ENCODE measurements at regions not wholly inside any gene's neighbourhood (a gene's known extent, or its start where the extent isn't known, plus 50 kb on each side); places are given as distances from the start of the nearest gene placed in this dataset.

GRCh38 chrX:26376037-26376708, 160.2 kb downstream of the MAGEB5 start:
- Histone ChIP-seq H3K9me3 (no peaks in the 10 kb centered on the region), H3K4me3 (no peak overlapping the region), H3K27ac (no peak overlapping the region), H3K4me1 (no peaks in the 10 kb centered on the region), H3K27me3 (no peaks in the 10 kb centered on the region), H3K36me3 (no peaks in the 10 kb centered on the region)
- no peak for TF ChIP-seq POLR2AphosphoS5 (IDR thresholded peaks at IDR 0.05)
- no peak for TF ChIP-seq POLR2A (IDR thresholded peaks at IDR 0.05)
- TF ChIP-seq CTCF (IDR thresholded peaks at IDR 0.05): no peak
- intact Hi-C loops (cut with DNase I; ENCODE audit: low total_unique reads): no loop called here
- no peak for DNase-seq (ENCODE audit: low spot score in 2 of 2)

- TF ChIP-seq CTCF (IDR thresholded peaks at IDR 0.05) (no peak), POLR2A (IDR thresholded peaks at IDR 0.05) (no peak), POLR2AphosphoS5 (IDR thresholded peaks at IDR 0.05) (no peak)
- no peaks in the 10 kb centered on the region for H3K9me3 ChIP-seq
- H3K4me1 ChIP-seq: no peaks in the 10 kb centered on the region
- intact Hi-C loops (cut with DNase I; ENCODE audit: low total_unique reads): no loop called here
- H3K27me3 ChIP-seq: no peaks in the 10 kb centered on the region
- no peaks in the 10 kb centered on the region for H3K36me3 ChIP-seq
- no peak overlapping the region for H3K27ac ChIP-seq
- H3K4me3 ChIP-seq: no peak overlapping the region
- DNase-seq (ENCODE audit: low spot score in 2 of 2): no peak
These were observed 159.4 kb downstream of the MAGEB5 start for GRCh38 chrX:26375346-26375745.

DNA sequence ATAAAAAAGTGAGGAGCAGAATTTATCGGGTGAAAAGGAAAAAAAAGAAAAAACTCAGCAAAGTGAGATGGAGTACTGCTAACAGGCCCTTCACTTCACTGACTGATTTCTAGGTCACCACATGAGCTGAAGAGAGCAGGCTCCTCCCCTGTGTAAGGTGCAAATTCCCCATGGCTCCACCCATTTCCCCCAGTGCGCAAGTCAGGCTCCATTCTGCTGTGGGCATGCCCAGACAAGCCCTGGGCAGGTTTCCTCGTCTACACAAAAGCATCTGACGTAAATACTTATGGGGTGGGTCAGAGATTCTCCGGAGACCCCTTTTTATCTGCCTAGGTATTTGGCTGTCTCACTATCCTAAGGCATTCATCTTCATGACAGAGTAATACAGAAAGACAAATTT, 157.9 kb downstream of the MAGEB5 start:
- Histone ChIP-seq H3K36me3 (no peaks in the 10 kb centered on the region), H3K9me3 (peaks cover 0 to 6% of the 10 kb centered on the region in 2 donors), H3K27ac (no peak overlapping the region), H3K27me3 (no peaks in the 10 kb centered on the region), H3K4me3 (no peak overlapping the region), H3K4me1 (no peaks in the 10 kb centered on the region)
- TF ChIP-seq POLR2AphosphoS5 (IDR thresholded peaks at IDR 0.05) (no peak), POLR2A (IDR thresholded peaks at IDR 0.05) (no peak), CTCF (IDR thresholded peaks at IDR 0.05) (no peak)
- no peak for DNase-seq (ENCODE audit: low spot score in 2 of 2)
- intact Hi-C loops (cut with DNase I; ENCODE audit: low total_unique reads): no loop called here

DNA sequence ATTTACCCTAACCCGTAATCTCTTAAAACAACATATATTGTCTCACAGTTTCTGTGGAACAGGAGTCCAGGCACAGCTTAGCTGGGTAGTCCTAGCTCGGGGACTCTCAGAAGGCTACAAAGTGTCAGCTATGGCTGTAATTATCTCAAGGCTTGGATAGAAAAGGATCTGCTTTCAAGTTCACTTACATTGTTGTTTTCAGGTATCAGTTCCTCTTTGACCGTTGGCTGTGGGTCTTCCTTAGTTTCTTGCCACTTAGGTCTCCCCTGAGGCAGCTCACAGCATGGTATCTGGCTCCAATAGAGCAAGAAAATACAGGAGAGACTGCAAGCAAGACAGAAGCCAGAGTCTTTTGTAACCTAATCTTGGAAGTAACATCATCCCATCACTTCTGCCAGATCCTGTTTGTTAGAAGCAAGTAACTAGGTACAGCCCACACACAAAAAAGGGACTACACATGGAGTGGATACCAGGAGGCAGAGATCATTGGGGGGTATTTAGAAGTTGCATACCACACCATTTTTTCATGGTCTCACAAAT, 137.0 kb downstream of the MAGEB5 start:
- Histone ChIP-seq H3K4me3 (no peak overlapping the region), H3K4me1 (no peaks in the 10 kb centered on the region), H3K27me3 (peaks cover 0 to 14% of the 10 kb centered on the region in 2 donors), H3K27ac (no peak overlapping the region), H3K9me3 (no peaks in the 10 kb centered on the region), H3K36me3 (no peaks in the 10 kb centered on the region)
- TF ChIP-seq POLR2A (IDR thresholded peaks at IDR 0.05) (no peak), POLR2AphosphoS5 (IDR thresholded peaks at IDR 0.05) (no peak), CTCF (IDR thresholded peaks at IDR 0.05) (no peak)
- intact Hi-C loops (cut with DNase I; ENCODE audit: low total_unique reads): no loop called here
- DNase-seq (ENCODE audit: low spot score in 2 of 2): no peak

DNA sequence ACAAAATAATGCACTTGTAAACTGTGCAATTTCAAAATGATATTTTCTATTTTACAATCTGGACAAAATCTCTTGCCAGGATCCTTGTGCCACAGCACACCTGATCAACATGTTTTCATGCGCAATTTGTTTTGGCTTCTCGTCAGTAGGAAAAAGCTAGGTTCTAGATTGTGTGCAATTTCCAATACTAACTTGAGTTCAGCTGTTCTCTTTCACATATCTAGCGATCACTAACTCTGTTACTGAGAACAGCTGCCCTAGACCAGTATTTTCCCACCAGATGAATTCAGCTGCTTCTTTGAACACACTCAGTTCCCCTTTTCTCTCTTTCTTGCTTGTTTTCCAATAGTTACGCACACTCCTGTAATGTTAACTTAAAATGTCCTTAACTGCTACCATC, 131.2 kb downstream of the MAGEB5 start:
- Histone ChIP-seq H3K36me3 (no peaks in the 10 kb centered on the region), H3K27me3 (peaks cover 0 to 5% of the 10 kb centered on the region in 2 donors), H3K4me3 (no peak overlapping the region), H3K4me1 (no peaks in the 10 kb centered on the region), H3K9me3 (peaks cover 0 to 13% of the 10 kb centered on the region in 2 donors), H3K27ac (no peak overlapping the region)
- no peak for TF ChIP-seq CTCF (IDR thresholded peaks at IDR 0.05)
- DNase-seq (ENCODE audit: low spot score in 2 of 2): no peak
- intact Hi-C loops (cut with DNase I; ENCODE audit: low total_unique reads): no loop called here
